ENCODE measurements at regions not wholly inside any gene's neighbourhood (a gene's known extent, or its start where the extent isn't known, plus 50 kb on each side); places are given as distances from the start of the nearest gene placed in this dataset.
A peak's percentile ranks its signal among the peaks of the same experiment; 100 is the strongest.

- DNase-seq = no peak
Measured at GRCh38 chr3:24598695-24599470, 104.2 kb upstream of the THRB start.

DNA sequence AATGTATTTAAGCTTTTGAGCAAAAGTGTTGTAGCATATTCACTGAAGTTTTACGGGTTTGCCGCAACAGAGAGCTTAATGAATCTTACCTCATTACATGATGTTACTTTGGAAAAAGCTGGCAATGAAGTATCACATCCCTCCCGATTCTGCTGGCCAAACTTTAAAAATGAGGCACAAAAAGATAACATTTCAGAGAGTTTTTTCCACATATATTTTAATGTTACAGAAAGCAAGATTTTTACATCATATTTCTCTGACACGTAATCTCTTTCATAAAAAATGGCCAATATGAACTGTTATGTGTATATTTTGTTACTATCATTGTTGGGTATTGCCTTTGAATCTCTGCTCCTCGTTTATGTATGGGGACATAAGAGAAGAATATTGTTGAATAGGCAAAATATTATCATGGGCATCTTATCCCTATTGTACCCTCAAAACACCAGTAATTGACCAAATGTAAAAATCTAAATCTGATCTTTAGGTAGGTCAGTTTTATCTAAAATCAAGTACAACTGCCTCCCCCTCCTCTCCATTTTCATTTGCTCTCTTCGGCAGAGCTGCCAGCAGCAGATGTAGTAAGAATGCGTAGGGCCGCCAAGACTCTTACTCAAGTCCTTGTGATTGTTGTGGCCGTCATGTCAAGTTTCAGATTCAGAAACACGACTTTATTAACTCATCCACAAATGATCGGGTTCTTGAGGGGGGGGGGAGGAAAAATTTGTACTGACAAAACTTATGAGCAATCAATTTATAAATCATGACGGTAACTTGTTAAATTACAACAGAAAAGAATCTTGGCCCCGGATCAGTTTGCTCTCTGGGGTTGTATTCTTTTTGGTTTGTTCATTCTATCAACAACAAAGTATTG is 106.7 kb upstream of the THRB start:
- no peak for DNase-seq

GRCh38 chr3:24604215-24604614 is 109.6 kb upstream of the THRB start:
- no peak for DNase-seq

GRCh38 chr3:24605511-24606028 is 110.9 kb upstream of the THRB start:
- DNase-seq = no peak

DNA sequence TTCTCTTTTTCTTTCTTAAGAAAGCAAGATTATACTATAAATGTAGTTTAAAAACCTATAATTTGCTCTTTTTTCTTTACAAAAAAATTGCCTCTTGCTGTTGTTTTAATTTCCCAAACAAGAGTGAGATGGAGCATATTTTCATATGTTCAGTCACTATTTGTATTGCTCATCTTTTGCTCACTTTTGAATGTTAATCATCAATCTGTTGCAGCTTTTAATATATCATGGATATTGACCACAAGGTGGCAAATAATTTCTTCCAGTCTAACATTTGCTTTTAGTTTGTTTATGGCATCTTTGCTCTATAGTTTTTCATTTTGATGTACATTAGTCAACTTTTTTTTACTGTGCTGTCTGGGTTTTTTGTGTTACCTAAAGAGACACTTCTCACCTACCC is 112.6 kb upstream of the THRB start:
- DNase-seq = no peak

DNA sequence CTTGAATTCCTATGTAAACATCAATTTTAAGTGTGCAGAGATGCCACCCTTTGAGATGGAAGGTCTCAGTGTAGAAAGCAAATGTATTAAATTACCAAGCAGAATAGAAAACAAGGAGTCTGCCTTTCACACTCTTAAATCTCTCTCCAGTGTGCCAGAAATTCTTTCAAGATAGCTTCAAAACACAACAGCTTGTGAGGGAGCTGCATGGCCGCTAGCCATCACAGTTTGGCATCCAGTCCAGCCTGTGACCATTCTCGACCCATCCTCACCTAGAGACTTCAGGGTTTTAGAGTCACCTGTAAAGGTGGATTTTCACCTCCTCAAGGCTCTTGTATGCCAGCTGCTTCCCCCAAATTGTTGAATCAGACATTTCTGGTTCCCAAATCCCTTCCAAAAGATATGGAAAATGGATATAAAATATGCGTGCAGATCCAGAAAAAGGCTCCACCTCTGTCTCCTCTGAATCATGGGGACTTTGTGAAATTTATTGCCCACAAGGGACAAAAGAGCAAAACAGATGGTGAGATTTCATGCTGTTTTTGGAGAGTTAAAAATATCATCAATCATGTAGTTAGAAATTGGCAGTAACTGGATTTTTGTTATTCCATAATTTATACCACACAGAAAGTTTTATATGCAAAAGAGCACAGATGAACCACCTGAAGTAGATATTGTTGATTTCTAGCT is 114.2 kb upstream of the THRB start:
- no peak for DNase-seq

GRCh38 chr3:24614359-24614758 is 119.7 kb upstream of the THRB start:
- DNase-seq = no peak

DNA sequence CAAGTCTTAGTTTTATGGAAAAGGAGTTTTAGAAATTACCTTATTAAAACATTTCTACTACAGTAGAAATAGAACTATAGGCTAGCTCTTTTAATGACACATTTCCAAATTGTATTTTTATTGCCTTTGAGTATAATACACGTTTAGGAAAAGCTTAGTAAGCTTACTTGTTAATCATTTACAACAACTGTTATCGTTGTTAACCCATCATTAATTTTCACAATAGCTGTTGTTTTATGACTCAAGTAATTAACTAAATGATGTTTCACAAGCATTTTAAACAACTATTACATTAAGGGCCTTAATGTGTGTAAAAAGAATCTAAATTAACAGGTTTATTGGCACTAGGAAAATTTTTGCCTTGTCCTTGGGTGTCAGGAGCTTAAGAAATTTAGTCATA is 120.5 kb upstream of the THRB start:
- no peak for DNase-seq

GRCh38 chr3:24616110-24616829 is 121.6 kb upstream of the THRB start:
- no peak for DNase-seq

DNA sequence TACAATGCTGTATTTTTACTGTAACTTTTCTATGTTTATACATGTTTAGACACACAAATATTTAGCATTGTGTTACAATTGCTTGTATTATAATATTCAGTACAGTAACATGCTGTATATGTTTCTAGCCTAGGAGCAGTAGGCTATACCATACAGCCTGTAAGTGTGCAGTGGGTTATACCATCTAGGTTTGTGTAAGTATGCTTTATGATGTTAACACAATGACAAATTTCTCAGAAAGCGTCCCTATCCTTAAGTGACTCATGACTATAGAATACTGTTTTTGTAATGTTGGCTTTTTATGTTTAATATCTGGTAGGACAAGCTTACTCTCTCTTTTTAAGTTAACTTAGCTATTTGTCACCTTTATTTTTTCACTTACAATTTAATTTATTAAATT is 127.5 kb upstream of the THRB start:
- no peak for DNase-seq

- DNase-seq = no peak
Measured at GRCh38 chr3:24622696-24623225, 128.1 kb upstream of the THRB start.

GRCh38 chr3:24623657-24624056 is 129.0 kb upstream of the THRB start:
- DNase-seq = no peak

DNA sequence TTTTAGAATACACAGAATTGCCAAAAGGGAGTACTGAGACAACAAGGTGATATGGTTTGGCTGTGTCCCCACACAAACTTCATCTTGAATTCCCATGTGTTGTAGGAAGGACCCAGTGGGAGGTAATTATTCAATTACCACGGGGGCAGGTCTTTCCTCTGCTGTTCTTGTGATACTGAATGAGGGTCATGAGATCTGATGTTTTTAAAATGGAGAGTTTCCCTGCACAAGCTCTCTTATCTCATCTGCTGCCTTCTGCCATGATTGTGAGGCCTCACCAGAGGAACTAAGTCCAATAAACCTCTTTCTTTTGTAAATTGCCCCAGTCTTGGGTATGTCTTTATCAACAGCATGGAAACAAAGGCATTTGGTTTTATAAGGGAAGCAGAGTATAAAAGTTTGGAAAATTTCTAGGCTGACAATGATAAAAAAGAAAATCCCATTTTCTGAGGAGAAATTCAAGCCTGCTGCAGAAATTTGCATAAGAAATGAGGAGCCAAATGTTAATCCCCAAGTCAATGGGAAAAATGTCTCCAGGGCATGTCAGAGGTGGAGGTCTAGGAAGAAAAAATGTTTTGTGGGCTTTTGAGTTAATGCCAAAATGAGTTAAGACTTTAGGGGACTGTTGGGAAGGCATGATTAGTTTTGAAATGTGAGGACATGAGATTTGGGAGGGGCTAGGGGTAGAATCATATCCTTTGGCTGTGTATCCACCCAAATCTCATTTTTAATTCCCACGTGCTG is 130.5 kb upstream of the THRB start:
- DNase-seq = no peak

DNA sequence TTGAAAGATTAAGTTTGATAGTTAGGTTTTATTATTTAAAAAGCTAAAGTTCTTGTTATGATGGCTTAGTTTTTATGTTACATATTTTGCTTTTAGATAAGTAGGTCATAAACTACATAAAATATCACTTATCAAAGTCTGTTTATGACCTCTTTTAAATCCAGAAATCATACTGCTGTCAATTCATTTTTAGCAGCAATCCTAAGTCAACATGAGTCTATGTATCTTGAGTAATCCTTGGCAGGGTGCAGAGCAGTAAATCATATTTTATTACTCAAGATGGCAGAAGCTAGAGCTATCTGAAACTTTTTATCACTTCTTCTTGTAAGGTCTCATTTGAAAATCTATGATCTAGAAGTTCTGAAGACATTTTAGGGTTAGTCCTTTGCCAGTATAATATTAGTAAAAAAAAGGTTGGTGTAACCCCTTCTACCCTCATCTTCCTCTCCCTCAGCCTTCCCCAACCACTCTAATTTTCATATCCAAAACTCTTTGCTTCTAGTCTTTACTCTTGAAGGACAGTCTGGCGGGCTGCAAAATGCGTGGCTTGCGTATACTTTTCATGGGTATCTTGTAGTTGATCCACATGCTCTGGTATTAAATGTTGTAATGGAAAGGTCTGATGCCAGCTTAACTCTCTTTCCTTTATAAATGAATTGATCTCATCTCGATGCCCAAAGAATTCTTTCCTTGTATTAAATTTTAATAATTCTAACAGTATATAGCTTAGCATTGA is 134.0 kb upstream of the THRB start:
- peak; percentile 40 for DNase-seq

- no peak for DNase-seq
Measured at GRCh38 chr3:24631481-24631880, 136.8 kb upstream of the THRB start.

DNA sequence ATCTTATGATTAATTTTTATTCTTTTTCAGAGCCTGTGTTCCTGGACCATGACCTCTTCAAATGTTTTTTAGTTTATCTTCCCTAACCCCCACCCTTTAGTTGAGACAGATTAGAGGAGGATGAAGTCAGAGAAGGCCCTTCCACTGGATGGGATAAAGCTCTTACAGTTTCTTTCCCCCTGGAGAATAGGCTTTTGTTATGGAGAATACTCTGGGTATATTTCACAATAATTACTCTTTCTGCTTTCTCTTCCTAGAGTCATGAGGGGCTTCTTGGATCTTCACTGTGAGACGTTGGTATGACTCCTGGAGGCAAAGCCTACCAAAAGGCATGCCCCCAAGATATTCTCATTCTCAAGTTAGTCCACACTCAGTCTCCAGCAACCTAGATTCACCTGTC is 144.4 kb upstream of the THRB start:
- no peak for DNase-seq

DNA sequence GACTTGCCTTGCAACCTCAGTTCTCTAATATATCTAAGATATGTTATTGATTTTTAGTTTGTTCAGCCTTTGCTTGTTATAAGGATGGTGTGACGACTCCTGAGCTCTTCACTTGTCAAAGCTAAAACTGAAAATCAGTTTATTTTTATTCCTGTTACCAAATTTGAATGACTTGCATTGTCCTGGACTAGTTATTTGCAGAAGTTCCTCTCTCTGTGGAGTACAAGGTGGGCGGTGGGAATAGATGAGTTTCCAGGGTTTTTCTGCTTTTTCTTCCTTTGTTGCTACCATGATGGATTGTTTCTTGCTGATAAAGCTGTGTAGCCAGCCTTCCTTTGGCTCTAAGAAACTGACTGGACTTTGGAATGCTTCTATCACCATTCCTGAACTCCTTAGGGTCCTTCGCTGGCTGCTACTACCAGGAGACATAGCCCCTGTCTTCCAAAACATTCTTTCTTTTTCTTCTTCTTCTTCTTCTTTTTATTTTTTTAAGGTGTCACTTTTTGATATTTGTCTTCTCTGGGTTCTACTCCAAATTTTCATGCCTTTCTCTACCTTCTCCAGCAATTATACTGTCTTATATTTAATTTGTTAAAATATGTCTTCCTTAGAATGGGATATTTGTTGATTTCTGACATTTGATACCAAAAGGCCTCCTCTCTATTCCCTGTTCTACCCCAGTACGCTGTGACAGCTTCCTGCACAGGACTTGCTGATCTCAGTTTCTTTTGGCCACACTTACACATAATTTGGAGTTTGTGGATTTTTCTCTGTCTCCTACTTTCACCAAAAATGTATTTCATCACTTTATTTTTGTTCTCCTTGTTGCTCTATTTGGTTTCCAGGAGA is 145.1 kb upstream of the THRB start:
- no peak for DNase-seq

DNA sequence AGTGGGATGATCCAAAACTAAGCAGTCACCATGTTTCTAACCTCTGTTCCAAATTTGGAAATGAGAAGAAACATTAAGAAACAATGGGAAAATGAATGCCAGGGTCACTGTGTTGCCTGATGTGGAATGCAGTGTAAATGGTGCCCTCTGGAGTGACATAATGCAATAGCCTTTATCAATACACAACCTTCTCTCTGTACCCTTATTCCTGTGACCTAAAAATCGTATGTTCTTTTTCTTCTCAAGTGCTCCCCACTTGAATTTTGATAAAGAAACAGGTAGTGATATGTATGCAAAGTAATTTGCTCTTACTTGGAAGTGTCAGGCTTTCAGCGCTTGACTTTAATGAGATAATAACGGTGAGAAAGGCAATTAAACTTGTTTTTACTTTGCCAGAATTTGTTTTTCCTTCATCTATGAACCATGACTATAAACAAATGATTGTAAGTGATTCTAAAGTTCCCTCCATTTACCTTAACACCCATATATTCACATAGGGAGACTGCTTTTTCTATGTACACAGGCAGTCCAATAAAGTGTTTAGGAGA is 145.8 kb upstream of the THRB start:
- peak; percentile 8 for DNase-seq

DNA sequence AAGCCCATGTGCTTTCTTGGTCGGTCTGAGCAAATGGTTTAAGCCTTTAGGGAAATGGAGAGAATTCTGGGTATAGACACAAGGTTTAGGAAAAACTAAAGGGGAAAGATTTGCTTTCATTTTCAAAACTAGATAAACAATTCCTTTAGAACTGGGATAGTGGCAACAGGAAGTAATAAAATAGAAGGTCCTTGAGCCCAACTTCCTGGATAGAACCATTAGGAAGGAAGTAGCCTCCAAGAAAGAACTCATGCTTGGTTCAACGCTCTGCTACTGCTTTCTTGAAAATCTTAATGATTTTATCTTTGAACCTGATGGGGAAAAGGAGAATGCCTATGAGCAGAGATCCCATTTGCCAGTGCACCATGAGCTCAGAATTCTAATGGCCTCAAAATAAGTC is 147.0 kb upstream of the THRB start:
- no peak for DNase-seq

- no peak for DNase-seq
Measured at GRCh38 chr3:24645047-24645446, 150.4 kb upstream of the THRB start.
